ENCODE measurements at regions not wholly inside any gene's neighbourhood (a gene's known extent, or its start where the extent isn't known, plus 50 kb on each side); places are given as distances from the start of the nearest gene placed in this dataset.

DNA sequence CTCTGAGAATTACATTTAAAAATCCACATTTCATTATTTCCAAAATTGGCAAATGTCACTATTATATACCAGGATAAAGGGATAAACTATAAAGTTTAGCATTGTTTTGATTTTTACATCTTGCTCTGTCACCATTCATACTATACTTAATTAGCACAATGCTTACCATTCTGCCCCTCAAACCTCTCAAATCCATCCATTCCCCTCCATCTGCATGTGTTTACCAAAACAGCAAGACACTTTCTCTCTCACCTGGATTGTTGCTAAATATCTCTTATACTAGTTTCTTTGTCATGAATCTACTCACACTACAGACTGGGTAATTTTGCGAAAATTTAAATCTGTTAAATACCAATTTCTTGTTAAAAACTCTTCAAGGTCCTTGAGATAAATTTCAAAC is 496.1 kb downstream of the NR4A2 start:
- no peak overlapping the region for H3K27ac ChIP-seq
- DNase-seq (ENCODE audit: low read depth, low spot score): no peak

- H3K27ac ChIP-seq: no peak overlapping the region
- no peak for DNase-seq (ENCODE audit: low read depth, low spot score)
Observed at GRCh38 chr2:155830817-155831579, 501.5 kb downstream of the NR4A2 start.

- DNase-seq (ENCODE audit: low read depth, low spot score): no peak
Observed at GRCh38 chr2:155830351-155830750, 502.2 kb downstream of the NR4A2 start.

GRCh38 chr2:155825876-155826275 is 506.6 kb downstream of the NR4A2 start:
- H3K27ac ChIP-seq: no peak overlapping the region
- DNase-seq (ENCODE audit: low read depth, low spot score): no peak

More at GRCh38 chr2:155830351-155830750, 502.2 kb downstream of the NR4A2 start:
- H3K27ac ChIP-seq: no peak overlapping the region

DNA sequence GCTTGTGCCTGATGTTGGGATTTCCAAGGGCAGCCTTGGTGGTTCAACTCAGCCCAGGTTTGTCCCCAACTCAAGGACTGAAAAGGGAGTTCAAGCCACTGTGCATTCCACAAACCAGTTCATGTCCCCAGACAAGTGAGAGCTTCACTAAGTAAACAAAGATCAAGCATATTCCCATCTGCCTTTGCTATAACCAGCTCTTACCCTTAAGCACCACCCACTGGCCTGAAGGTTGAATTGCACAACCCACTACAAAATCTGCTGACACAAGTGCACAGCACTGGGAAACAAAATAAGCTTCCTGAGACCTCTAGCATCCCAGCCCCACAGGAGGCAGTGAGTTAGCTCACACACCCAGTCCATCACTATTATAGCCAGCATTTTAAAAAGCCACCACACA is 516.7 kb downstream of the NR4A2 start:
- no peak overlapping the region for H3K27ac ChIP-seq

GRCh38 chr2:155815275-155815674 is 517.2 kb downstream of the NR4A2 start:
- no peak overlapping the region for H3K27ac ChIP-seq
- DNase-seq (ENCODE audit: low read depth, low spot score): no peak

More for the DNA sequence above, 516.7 kb downstream of the NR4A2 start:
- DNase-seq (ENCODE audit: low read depth, low spot score): peak; percentile 5

DNA sequence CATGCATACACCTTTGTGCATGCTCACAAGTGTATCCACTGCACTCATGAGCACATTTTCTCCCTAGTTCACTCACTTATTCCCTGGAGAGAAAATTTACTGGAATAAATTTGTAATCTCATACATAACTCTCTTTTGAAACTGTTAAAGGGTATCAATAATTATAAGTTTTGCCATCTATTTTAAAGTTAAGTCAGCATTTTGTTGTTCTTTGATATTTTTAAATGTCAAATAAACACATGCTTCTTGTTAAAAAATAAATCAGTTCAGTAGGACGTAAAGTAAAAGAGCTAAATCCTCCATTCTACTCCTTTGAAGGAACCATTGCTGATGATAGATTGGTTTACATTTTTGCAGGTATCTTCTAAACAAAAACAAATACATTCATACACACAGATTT is 522.1 kb downstream of the NR4A2 start:
- no peak for DNase-seq (ENCODE audit: low read depth, low spot score)
- no peak overlapping the region for H3K27ac ChIP-seq

- H3K27ac ChIP-seq: no peak overlapping the region
Observed at GRCh38 chr2:155802888-155803287, 529.6 kb downstream of the NR4A2 start.

DNA sequence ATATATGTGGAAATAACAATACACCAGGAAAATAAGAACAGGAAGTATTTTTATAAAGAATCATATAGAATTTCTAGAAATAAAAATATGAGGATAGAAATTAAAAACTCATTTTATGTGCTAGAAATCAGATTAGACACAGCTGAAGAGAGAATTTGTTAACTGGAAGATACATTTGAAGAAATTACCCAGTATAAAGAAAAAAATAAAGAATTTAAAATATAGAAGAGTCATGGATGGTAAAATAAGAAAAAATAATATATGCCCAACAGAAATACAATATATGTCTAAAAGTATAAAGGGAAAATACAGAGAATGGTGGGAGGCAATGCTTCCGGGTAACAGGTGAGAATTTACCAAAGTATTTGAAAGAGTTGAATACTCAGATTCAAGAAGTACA is 539.9 kb downstream of the NR4A2 start:
- DNase-seq (ENCODE audit: low read depth, low spot score): no peak
- no peak overlapping the region for H3K27ac ChIP-seq

More at GRCh38 chr2:155802888-155803287, 529.6 kb downstream of the NR4A2 start:
- DNase-seq (ENCODE audit: low read depth, low spot score): no peak

DNA sequence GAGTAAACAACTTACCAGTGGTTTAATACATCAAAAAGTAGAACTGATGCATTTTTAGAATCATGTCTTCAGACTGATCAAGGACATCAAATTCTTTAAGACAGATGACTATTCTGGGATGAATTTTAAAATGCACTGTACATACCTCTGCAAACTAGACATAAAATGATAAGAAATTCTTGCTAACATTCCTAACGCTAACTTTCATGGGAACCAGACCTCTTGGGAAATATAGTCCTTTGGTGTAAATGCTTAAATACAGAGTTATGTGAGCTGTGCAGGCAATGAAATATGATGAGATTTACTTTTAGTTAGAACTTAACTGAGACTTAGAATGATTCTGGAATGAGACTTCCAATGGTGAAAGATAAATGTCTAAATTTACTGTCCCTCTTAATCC is 562.0 kb downstream of the NR4A2 start:
- no peak overlapping the region for H3K27ac ChIP-seq

GRCh38 chr2:155766342-155767115 is 566.0 kb downstream of the NR4A2 start:
- no peak for DNase-seq (ENCODE audit: low read depth, low spot score)

More for the DNA sequence above, 562.0 kb downstream of the NR4A2 start:
- no peak for DNase-seq (ENCODE audit: low read depth, low spot score)

GRCh38 chr2:155755481-155755880 is 577.0 kb downstream of the NR4A2 start:
- DNase-seq (ENCODE audit: low read depth, low spot score): no peak
- H3K27ac ChIP-seq: no peak overlapping the region

More at GRCh38 chr2:155766342-155767115, 566.0 kb downstream of the NR4A2 start:
- no peak overlapping the region for H3K27ac ChIP-seq

DNA sequence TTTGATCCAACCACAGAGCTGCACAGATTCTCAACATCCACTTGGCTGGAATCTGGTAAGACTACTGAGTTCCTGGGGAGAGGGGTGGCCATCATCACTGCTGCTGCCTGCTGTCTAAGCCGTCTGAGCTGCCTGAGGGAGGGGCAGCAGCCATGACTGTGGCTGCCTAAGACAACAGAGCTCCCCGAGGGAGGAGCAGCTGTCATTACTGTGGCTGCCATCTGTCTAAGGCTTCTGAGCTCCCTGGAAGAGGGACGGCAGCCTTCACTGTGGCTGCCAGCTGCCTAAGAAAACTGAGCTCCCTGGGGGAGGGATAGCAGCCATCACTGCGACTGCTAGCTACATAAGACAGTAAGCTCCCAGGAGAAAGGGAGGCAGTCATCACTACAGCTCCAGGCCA is 584.4 kb downstream of the NR4A2 start:
- DNase-seq (ENCODE audit: low read depth, low spot score): no peak
- no peak overlapping the region for H3K27ac ChIP-seq

GRCh38 chr2:155747531-155747930 is 585.0 kb downstream of the NR4A2 start:
- H3K27ac ChIP-seq: no peak overlapping the region
- no peak for DNase-seq (ENCODE audit: low read depth, low spot score)

DNA sequence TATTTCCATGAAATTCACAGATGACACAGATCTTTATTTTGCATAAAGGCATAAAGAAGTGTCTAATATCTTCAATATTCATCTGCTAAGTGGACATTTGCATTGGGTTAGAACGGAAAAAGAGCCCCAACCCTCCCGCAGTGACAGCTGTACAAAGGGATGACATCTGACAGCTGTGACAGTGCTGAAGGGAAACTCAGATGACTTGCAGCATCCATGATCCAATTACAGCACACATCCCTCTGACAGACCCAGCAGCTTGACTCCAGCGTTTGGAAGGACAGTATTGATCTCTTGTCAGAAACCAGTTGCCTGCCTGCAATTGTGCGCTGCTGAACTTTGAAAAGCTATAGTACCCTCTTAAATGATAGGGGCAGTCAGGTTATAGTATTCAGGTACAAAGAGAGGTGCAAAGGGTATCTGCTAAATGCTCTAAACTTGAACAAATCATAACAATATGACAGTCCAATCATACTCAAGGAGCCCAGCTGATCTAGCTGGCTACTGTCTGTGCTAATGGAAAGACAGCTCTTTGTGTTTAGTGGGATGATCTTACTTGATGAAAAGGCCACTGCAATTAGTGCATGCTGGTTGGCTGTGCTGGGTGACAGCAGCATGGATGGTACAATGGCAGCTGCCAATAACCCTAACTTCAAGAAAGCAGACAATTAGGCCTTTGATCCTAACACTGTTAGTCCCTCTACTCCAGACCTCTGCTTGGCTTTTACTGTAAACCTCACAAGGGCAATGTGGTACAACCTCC is 599.2 kb downstream of the NR4A2 start:
- DNase-seq (ENCODE audit: low read depth, low spot score): no peak
- no peak overlapping the region for H3K27ac ChIP-seq

DNA sequence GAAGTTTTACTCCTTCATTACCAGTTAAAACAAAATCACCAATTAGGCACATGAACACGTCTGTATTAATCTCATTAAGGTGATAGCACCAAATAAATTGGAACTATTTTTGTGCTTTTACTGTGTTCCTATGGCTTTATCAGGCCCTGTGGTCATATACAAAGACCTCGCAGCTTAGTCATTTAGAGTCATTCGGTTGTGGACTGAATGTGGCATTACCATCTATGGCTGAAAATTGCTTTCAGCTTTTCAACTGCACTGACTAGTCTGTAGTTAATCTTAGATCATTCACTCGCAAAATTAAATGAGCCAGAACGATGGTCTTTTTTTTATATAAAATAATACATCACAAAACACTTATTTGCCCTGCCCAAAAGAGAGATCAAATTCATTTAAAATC is 601.7 kb downstream of the NR4A2 start:
- no peak for DNase-seq (ENCODE audit: low read depth, low spot score)

GRCh38 chr2:155727187-155727895 is 605.2 kb downstream of the NR4A2 start:
- H3K27ac ChIP-seq: no peak overlapping the region
- DNase-seq (ENCODE audit: low read depth, low spot score): no peak

More for the DNA sequence above, 601.7 kb downstream of the NR4A2 start:
- H3K27ac ChIP-seq: no peak overlapping the region

DNA sequence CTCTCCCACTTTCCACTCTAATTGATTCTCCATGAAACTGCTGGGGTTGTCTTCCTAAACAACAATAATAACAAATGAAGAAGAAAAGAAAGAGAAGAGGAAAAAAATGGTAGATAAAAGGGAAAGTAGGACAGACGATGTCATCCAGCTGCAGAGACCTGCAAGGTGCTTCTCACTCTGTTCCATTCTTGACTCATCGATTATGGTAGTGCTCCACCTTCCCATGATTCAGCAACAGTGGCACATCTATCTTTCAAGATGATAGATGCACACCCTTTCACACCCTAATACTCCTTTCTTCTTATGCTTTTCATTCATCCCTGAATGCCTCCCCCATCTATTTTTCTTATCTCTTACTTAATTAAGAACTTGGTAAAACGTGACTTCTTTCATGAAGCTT is 610.2 kb downstream of the NR4A2 start:
- H3K27ac ChIP-seq: no peak overlapping the region
- no peak for DNase-seq (ENCODE audit: low read depth, low spot score)

- H3K27ac ChIP-seq: no peak overlapping the region
- no peak for DNase-seq (ENCODE audit: low read depth, low spot score)
Observed at GRCh38 chr2:155715705-155716104, 616.8 kb downstream of the NR4A2 start.

- no peak overlapping the region for H3K27ac ChIP-seq
- no peak for DNase-seq (ENCODE audit: low read depth, low spot score)
Observed at GRCh38 chr2:155714983-155715382, 617.5 kb downstream of the NR4A2 start.
